ENCODE measurements at regions not wholly inside any gene's neighbourhood (a gene's known extent, or its start where the extent isn't known, plus 50 kb on each side); places are given as distances from the start of the nearest gene placed in this dataset.

GRCh38 chr3:95049841-95050240, 987.0 kb downstream of the NSUN3 start:
- TF ChIP-seq CTCF (conservative IDR thresholded peaks at IDR 0.05): no peak
- no peak overlapping the region for H3K27ac ChIP-seq

GRCh38 chr3:95055288-95055687, 992.4 kb downstream of the NSUN3 start:
- no peak for TF ChIP-seq CTCF (conservative IDR thresholded peaks at IDR 0.05)
- no peak overlapping the region for H3K27ac ChIP-seq

- no peak overlapping the region for H3K27ac ChIP-seq
- no peak for TF ChIP-seq CTCF (conservative IDR thresholded peaks at IDR 0.05)
Measured at GRCh38 chr3:95082191-95082590, 1019.3 kb downstream of the NSUN3 start.

GRCh38 chr3:95084738-95085137, 1021.9 kb downstream of the NSUN3 start:
- no peak for TF ChIP-seq CTCF (conservative IDR thresholded peaks at IDR 0.05)

GRCh38 chr3:95088464-95088863, 1025.6 kb downstream of the NSUN3 start:
- TF ChIP-seq CTCF (conservative IDR thresholded peaks at IDR 0.05): no peak
- H3K27ac ChIP-seq: no peak overlapping the region

More at GRCh38 chr3:95084738-95085137, 1021.9 kb downstream of the NSUN3 start:
- H3K27ac ChIP-seq: no peak overlapping the region

- no peak overlapping the region for H3K27ac ChIP-seq
Measured at GRCh38 chr3:95097493-95097892, 1034.6 kb downstream of the NSUN3 start.

GRCh38 chr3:95120921-95121320, 1058.1 kb downstream of the NSUN3 start:
- no peak overlapping the region for H3K27ac ChIP-seq
- no peak for TF ChIP-seq CTCF (conservative IDR thresholded peaks at IDR 0.05)

More at GRCh38 chr3:95097493-95097892, 1034.6 kb downstream of the NSUN3 start:
- TF ChIP-seq CTCF (conservative IDR thresholded peaks at IDR 0.05): no peak

GRCh38 chr3:95123104-95123503, 1060.2 kb downstream of the NSUN3 start:
- H3K27ac ChIP-seq: no peak overlapping the region
- TF ChIP-seq CTCF (conservative IDR thresholded peaks at IDR 0.05): no peak
